CD4-positive, alpha-beta T cell treated with Interleukin-15 for 4 hours (primary cell): ENCODE measurements at regions not wholly inside any gene's neighbourhood (a gene's known extent, or its start where the extent isn't known, plus 50 kb on each side); places are given as distances from the start of the nearest gene placed in this dataset.

Source experiments
- DNase-seq: peaks from one replicate; pipeline ENCODE4 v3.0.0-alpha.2; 2020; ENCODE audit warnings: low spot score

- DNase-seq = no peak
These were observed 115.7 kb upstream of the GSC start for GRCh38 chr14:94885481-94886155.

- DNase-seq = no peak
These were observed 114.8 kb upstream of the GSC start for GRCh38 chr14:94884616-94885230.

- DNase-seq = no peak
These were observed 112.5 kb upstream of the GSC start for GRCh38 chr14:94882401-94882800.

- DNase-seq = no peak
These were observed 111.0 kb upstream of the GSC start for GRCh38 chr14:94880876-94881275.

GRCh38 chr14:94880106-94880505, 110.2 kb upstream of the GSC start:
- DNase-seq = no peak

GRCh38 chr14:94879537-94879936, 109.6 kb upstream of the GSC start:
- DNase-seq = no peak

GRCh38 chr14:94876306-94876705, 106.4 kb upstream of the GSC start:
- DNase-seq = no peak

GRCh38 chr14:94875256-94875655, 105.3 kb upstream of the GSC start:
- DNase-seq = no peak

GRCh38 chr14:94868772-94869072, 98.8 kb upstream of the GSC start:
- no peak for DNase-seq

GRCh38 chr14:94867946-94868771, 98.2 kb upstream of the GSC start:
- no peak for DNase-seq

- DNase-seq = no peak
These were observed 97.3 kb upstream of the GSC start for GRCh38 chr14:94867209-94867608.

GRCh38 chr14:94864387-94865195, 94.7 kb upstream of the GSC start:
- DNase-seq = no peak

- DNase-seq = no peak
These were observed 93.5 kb upstream of the GSC start for GRCh38 chr14:94863366-94863765.

GRCh38 chr14:94857950-94858349, 88.0 kb upstream of the GSC start:
- no peak for DNase-seq

- no peak for DNase-seq
These were observed 84.0 kb upstream of the GSC start for GRCh38 chr14:94853920-94854319.

GRCh38 chr14:94850309-94851211, 80.6 kb upstream of the GSC start:
- DNase-seq = no peak

- DNase-seq = no peak
These were observed 74.8 kb upstream of the GSC start for GRCh38 chr14:94844593-94845152.

- DNase-seq = no peak
These were observed 70.6 kb upstream of the GSC start for GRCh38 chr14:94840467-94840866.

GRCh38 chr14:94839348-94839747, 69.4 kb upstream of the GSC start:
- DNase-seq = no peak

- no peak for DNase-seq
These were observed 66.9 kb upstream of the GSC start for GRCh38 chr14:94836849-94837248.

GRCh38 chr14:94833633-94834032, 63.7 kb upstream of the GSC start:
- DNase-seq = no peak
